CD14-positive monocyte (primary cell): ENCODE measurements at regions not wholly inside any gene's neighbourhood (a gene's known extent, or its start where the extent isn't known, plus 50 kb on each side); places are given as distances from the start of the nearest gene placed in this dataset.

Experiments
- DNase-seq, 3 donors: peaks; one replicate each; pipeline ENCODE4 v3.0.0-alpha.2; 2011 to 2022
- H2AFZ ChIP-seq: 2 replicates; pipeline ENCODE4 v1.6.0; 2012; ENCODE audit warnings: mild to moderate bottlenecking, low read depth, low read length, inconsistent platforms; ENCODE audit not compliant: insufficient read depth, poor library complexity, severe bottlenecking
- H3K27ac ChIP-seq, 2 donors: 1 replicate in 1 of 2; 2 replicates in 1 of 2; pipeline ENCODE4 v1.5.1; 2012 to 2013; ENCODE audit warnings: low read length in 2 of 2, control low read depth in 1 of 2, inconsistent platforms in 1 of 2, low read depth in 1 of 2, mild to moderate bottlenecking in 1 of 2
- H3K27me3 ChIP-seq, 2 donors: one replicate each; pipeline versions ENCODE4 v1.6.0 to v1.6.1; 2011 to 2013; ENCODE audit warnings: low read length in 2 of 2; ENCODE audit not compliant: control insufficient read depth in 2 of 2, insufficient read depth in 2 of 2
- H3K36me3 ChIP-seq, 2 donors: replicated peaks in 1 of 2; 1 replicate in 1 of 2; 2 replicates in 1 of 2; pipeline versions ENCODE4 v1.5.1 to v1.6.1; 2012 to 2013; ENCODE audit warnings: low read length in 2 of 2, control low read depth in 1 of 2, inconsistent platforms in 1 of 2, mild to moderate bottlenecking in 1 of 2; ENCODE audit not compliant: insufficient read depth in 2 of 2, control insufficient read depth in 1 of 2
- H3K4me1 ChIP-seq, 2 donors: 1 replicate in 1 of 2; 2 replicates in 1 of 2; pipeline versions ENCODE4 v1.5.1 to v1.6.1; 2012 to 2013; ENCODE audit warnings: low read length in 2 of 2, control low read depth in 1 of 2, inconsistent platforms in 1 of 2, mild to moderate bottlenecking in 1 of 2, moderate library complexity in 1 of 2; ENCODE audit not compliant: insufficient read depth in 2 of 2, control insufficient read depth in 1 of 2
- H3K4me2 ChIP-seq: replicated peaks from 2 replicates; pipeline ENCODE3; 2012; ENCODE audit warnings: low read length, moderate library complexity, mild to moderate bottlenecking; ENCODE audit not compliant: poor library complexity, severe bottlenecking; ENCODE audit errors: extremely low read depth
- H3K4me3 ChIP-seq, 3 experiments: fragments of 200-600 bp in 1 of 3; sonication (generic) in 1 of 3; replicated peaks in 1 of 3; 1 replicate in 2 of 3; 2 replicates in 1 of 3; pipeline ENCODE4 v1.5.1; 2011 to 2013; ENCODE audit warnings: low read length in 3 of 3, mild to moderate bottlenecking in 3 of 3, control low read depth in 2 of 3, low read depth in 2 of 3, inconsistent platforms in 1 of 3, moderate library complexity in 1 of 3
- H3K79me2 ChIP-seq: 2 replicates; pipeline ENCODE4 v1.6.0; 2012; ENCODE audit warnings: mild to moderate bottlenecking, control low read depth, inconsistent platforms, low read length, moderate library complexity; ENCODE audit not compliant: insufficient read depth
- H3K9ac ChIP-seq: 2 replicates; pipeline ENCODE4 v1.6.0; 2017; ENCODE audit warnings: low read length, mild to moderate bottlenecking; ENCODE audit not compliant: insufficient read depth, poor library complexity, severe bottlenecking
- H3K9me3 ChIP-seq, 2 donors: replicated peaks in 1 of 2; 1 replicate in 1 of 2; 2 replicates in 1 of 2; pipeline versions ENCODE4 v1.5.1 to v1.6.1; 2012 to 2013; ENCODE audit warnings: low read length in 2 of 2, control low read depth in 1 of 2; ENCODE audit not compliant: control insufficient read depth in 1 of 2, insufficient read depth in 1 of 2
- H4K20me1 ChIP-seq: 2 replicates; pipeline ENCODE4 v1.6.0; 2012; ENCODE audit warnings: mild to moderate bottlenecking, low read length, control low read depth, moderate library complexity; ENCODE audit not compliant: insufficient read depth
- H3K27ac Mint-ChIP-seq, 7 donors: one replicate each; pipeline ENCODE4 v1.8.0; 2020; ENCODE audit warnings: mild to moderate bottlenecking in 7 of 7, mixed read lengths in 7 of 7, moderate library complexity in 6 of 7, inconsistent platforms in 2 of 7
- H3K27me3 Mint-ChIP-seq, 3 donors: one replicate each; pipeline ENCODE4 v1.8.0; 2021 to 2022; ENCODE audit warnings: low read depth in 3 of 3, mild to moderate bottlenecking in 3 of 3, mixed read lengths in 3 of 3, moderate library complexity in 3 of 3, inconsistent platforms in 1 of 3
- H3K36me3 Mint-ChIP-seq, 2 donors: one replicate each; pipeline ENCODE4 v1.8.0; 2020; ENCODE audit warnings: mixed read lengths in 2 of 2, inconsistent platforms in 1 of 2, mild to moderate bottlenecking in 1 of 2
- H3K4me1 Mint-ChIP-seq: one replicate; pipeline ENCODE4 v1.8.0; 2020; ENCODE audit warnings: mild to moderate bottlenecking, mixed read lengths
- H3K4me3 Mint-ChIP-seq, 2 donors: one replicate each; pipeline ENCODE4 v1.8.0; 2020; ENCODE audit warnings: mild to moderate bottlenecking in 2 of 2, mixed read lengths in 2 of 2, moderate library complexity in 1 of 2
- H3K9me3 Mint-ChIP-seq, 7 donors: one replicate each; pipeline ENCODE4 v1.8.0; 2020 to 2022; ENCODE audit warnings: mixed read lengths in 7 of 7, mild to moderate bottlenecking in 6 of 7, moderate library complexity in 6 of 7, inconsistent platforms in 2 of 7
- CTCF ChIP-seq: fragments of 200-600 bp; IDR thresholded peaks from one replicate; pipeline ENCODE4 v1.8.0; 2022; ENCODE audit warnings: antibody characterized with exemption, mild to moderate bottlenecking
- WGBS: methylation state at CpG from one replicate; pipeline ENCODE4 v1.1.5; 2013; ENCODE audit warnings: missing lambda C conversion rate; ENCODE audit not compliant: insufficient coverage; 5-methylcytosine and 5-hydroxymethylcytosine counted together
- intact Hi-C, 2 donors: fragments of 100-400 bp; cut with micrococcal nuclease; formaldehyde crosslinking; loops; one replicate each; pipeline versions ENCODE4 v1.15.0 to v1.15.1; 2023

GRCh38 chr20:21028436-21028835 is 77.7 kb downstream of the LINC00237 start:
- Mint-ChIP-seq H3K27ac (no peak overlapping the region), H3K4me3 (no peak overlapping the region)
- H3K4me3 ChIP-seq, result no peak overlapping the region

GRCh38 chr20:21027569-21027968 is 78.6 kb downstream of the LINC00237 start:
- no peaks in the 10 kb centered on the region for H3K79me2 ChIP-seq
- H3K4me3 ChIP-seq, result no peak overlapping the region
- no peak overlapping the region for H3K27ac ChIP-seq
- H3K9ac ChIP-seq, result no peak overlapping the region
- WGBS, result 73% methylated on average over 6 of the region's 7 CpGs
- no peak overlapping the region for H3K4me2 ChIP-seq
- H3K36me3 ChIP-seq, result no peaks in the 10 kb centered on the region
- no peaks in the 10 kb centered on the region for H3K4me1 ChIP-seq
- H3K4me3 Mint-ChIP-seq, result no peak overlapping the region
- H3K4me1 Mint-ChIP-seq, result no peaks in the 10 kb centered on the region
- no peak overlapping the region for H2AFZ ChIP-seq
- no peaks in the 10 kb centered on the region for H3K9me3 ChIP-seq
- H4K20me1 ChIP-seq, result no peaks in the 10 kb centered on the region
- peaks cover 11 to 23% (median 15%) of the 10 kb centered on the region in 3 donors for H3K27me3 Mint-ChIP-seq
- intact Hi-C loops, result no loop called here
- H3K9me3 Mint-ChIP-seq, result peaks cover 0 to 3% (median 1%) of the 10 kb centered on the region in 7 donors
- no peak for DNase-seq
- H3K27me3 ChIP-seq, result no peaks in the 10 kb centered on the region
- H3K36me3 Mint-ChIP-seq, result no peaks in the 10 kb centered on the region
- no peak for TF ChIP-seq CTCF
- H3K27ac Mint-ChIP-seq, result no peak overlapping the region

More at GRCh38 chr20:21028436-21028835, 77.7 kb downstream of the LINC00237 start:
- no peak overlapping the region for H3K4me2 ChIP-seq
- H3K4me1 Mint-ChIP-seq, result no peaks in the 10 kb centered on the region
- H4K20me1 ChIP-seq, result no peaks in the 10 kb centered on the region
- no peaks in the 10 kb centered on the region for H3K9me3 ChIP-seq
- H3K79me2 ChIP-seq, result no peaks in the 10 kb centered on the region
- WGBS, result 43% methylated on average over 1 of the region's 3 CpGs
- H2AFZ ChIP-seq, result no peak overlapping the region
- no peak for TF ChIP-seq CTCF
- H3K9me3 Mint-ChIP-seq, result peaks cover 0 to 3% (median 1%) of the 10 kb centered on the region in 7 donors
- no peak for DNase-seq
- intact Hi-C loops, result no loop called here
- no peaks in the 10 kb centered on the region for H3K36me3 Mint-ChIP-seq
- H3K36me3 ChIP-seq, result no peaks in the 10 kb centered on the region
- H3K4me1 ChIP-seq, result no peaks in the 10 kb centered on the region
- peaks cover 11 to 24% (median 12%) of the 10 kb centered on the region in 3 donors for H3K27me3 Mint-ChIP-seq
- H3K9ac ChIP-seq, result no peak overlapping the region
- no peaks in the 10 kb centered on the region for H3K27me3 ChIP-seq
- H3K27ac ChIP-seq, result no peak overlapping the region
